Hepatic stellate cell (primary cell): ENCODE measurements at regions not wholly inside any gene's neighbourhood (a gene's known extent, or its start where the extent isn't known, plus 50 kb on each side); places are given as distances from the start of the nearest gene placed in this dataset.
"Not testable (repeated sequence)": the region's sequence is repeated elsewhere in the genome, so short reads cannot be mapped to it uniquely, and the experiment has no call there.

Experiments used
- DNase-seq: peaks from one replicate; pipeline ENCODE4 v3.0.0; 2011; ENCODE audit warnings: low spot score

DNA sequence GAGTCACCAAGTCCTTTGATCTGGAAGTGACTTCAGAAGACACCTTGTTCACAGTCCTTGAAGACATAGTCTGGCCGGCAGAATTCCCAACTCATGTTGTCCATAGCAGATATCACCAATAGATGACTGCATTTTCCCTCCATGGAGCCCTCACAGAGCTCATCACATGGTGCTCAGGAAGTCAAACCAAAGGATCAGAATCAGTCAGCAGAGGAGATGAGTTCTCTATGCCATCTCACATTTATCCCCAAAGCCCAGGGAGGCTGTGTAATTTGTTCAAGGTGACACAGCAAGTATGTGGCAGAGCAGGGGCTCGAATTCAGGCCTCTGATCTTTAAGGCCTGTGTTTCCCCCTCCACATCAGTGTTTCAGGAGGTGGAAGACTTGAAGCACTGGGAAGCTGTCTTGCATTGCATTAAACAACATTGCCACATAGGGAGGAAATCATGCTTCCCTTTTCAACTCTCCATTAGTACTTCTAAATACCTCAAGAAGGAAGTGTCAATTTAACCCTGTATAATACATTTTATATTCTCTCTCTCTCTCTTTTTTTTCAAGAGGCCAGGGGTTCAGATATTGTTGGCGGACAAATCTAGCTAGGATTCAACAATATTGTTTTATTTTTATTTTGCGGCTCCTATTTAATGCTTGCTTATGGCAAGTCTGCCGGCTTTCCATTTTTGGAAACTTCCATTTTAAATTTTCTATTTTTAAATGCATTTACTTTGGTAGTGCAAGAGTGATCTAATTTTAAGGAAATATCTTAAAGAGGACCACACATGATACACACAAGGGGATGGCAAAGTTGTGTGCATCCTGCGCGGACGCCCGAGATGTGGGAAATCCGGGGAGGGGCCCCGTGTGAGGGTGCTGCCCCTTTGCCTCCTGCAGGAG, 61.9 kb downstream of the NPIPB5 start:
- not testable (repeated sequence) for DNase-seq

DNA sequence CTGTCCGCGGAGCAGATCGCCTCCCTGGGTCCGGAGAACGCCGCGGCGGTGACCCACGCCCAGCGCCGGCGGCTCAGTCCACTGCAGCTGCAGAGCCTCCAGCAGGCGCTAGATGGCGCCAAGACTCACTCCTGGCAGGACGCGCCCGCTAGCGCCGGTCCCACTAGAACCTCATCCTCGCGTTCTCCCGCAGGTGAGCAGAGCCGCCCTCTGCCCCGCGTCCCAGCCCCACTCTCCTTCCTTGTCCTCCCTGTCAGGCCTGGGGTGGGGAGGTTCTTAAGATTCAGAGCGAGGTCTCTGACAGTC, 62.5 kb downstream of the NPIPB5 start:
- DNase-seq, result not testable (repeated sequence)

DNA sequence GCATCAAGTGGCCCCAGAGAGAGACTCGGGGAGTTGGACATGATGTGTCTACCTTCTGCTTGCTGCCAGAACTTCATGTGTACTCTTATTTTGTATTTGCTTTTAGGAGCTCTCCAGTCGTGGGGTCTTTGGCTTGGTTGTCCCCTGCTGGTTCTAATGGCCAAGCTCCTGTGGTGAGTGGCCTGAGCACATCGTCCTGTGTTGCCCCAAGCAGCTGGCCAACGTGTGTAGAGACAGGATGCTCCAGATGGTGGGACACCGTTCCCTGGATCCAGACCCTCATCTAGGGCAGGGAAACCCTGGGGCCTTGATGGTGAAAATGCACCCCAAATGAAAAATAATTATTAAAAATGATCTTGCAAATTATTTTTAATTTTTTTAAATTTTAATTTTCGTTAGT, 65.8 kb downstream of the NPIPB5 start:
- DNase-seq, result not testable (repeated sequence)

DNA sequence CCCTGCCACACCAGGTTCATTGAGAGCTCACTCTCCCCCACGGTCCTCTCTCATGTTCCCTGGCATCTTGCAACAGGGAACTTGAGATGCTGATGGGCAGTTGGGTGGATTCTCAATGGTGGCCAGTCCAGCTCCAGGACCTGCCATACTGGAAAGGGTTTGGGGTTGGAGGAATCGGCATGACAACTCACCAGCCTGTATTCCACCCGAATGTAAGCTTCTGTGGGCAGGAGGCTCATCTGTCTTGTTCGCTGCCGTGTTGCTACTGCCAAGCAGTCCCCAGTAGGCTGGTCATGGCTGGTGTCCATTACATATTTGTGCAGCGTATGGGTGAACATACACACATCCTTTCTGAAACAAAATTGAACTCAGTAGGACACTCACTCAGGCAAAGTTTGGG, 72.5 kb downstream of the NPIPB5 start:
- not testable (repeated sequence) for DNase-seq

DNA sequence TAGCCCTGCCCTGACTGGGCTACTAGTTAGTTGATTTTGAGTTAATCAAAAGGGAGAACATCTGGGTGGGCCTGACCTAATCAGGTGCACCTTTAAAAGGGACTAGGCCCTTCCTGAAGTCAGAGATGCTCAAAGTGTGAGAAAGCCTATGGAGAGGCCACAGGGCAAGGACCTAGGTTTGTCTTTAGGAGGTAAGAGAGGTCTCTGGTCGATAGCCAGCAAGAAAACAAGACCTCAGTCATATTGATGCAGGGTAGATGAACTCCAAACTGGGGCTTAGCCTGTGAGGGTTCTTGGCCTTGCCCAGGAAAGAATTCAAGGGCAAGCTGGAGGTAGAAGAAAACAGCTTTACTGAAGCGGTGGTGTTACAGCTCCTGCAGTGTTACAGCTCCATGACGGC, 73.8 kb downstream of the NPIPB5 start:
- DNase-seq, result not testable (repeated sequence)

DNA sequence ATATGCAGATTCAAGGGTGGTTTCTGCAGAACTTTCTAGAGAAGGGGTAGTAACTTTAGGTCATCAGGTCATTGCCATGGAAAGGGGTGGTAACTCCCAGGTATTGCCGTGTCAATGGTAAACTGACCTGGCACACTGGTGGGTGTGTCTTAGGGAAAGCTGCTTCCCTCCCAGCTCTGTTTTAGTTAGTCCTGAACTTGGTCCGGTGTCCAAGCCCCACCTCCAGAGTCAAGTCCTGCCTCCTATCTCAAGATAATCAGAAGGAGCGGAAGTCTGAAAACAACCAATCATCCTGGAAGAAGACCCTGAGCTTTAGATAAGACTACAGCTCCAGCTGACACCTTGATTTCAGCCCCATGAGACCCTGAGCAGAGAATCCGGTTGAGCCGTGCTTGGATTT, 74.2 kb downstream of the NPIPB5 start:
- DNase-seq, result not testable (repeated sequence)

DNA sequence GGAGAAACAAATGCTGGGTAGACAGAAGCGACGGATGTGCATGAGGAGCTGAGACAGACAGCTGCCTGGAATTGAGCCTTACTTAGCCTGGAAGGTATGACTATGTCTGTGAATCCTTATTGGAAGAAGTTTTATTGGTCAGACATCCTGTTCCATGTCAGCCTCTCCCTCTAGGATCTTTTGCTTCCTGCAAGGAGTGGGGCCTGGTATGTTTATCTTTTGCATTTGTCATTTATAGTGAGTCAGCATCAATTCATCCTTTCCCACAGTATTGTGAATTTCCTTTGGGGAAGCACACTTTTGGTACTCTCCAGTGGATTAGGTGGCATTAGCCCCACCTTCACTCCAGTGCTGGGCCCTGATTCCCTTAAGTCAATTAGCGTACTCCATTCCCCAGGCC, 74.7 kb downstream of the NPIPB5 start:
- DNase-seq, result not testable (repeated sequence)

DNA sequence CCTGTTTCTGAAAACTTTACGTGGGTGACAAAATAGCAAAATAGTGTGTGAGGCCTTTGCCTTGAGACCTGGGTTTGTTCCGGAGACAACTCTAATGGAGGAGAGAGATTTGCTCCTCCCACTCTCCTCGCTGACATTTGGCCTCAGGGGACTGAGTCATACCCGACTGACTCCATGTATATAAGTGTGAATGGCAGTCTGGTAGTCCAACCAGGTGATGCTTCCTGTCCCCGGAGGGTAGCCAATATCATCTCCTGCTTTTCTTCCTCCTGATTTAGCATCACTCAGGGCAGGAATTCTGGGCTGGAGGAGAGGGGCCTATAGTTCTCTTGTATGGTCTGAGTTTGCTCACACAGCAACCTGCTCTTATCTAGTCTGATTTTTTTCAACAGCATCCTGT, 76.0 kb downstream of the NPIPB5 start:
- not testable (repeated sequence) for DNase-seq

DNA sequence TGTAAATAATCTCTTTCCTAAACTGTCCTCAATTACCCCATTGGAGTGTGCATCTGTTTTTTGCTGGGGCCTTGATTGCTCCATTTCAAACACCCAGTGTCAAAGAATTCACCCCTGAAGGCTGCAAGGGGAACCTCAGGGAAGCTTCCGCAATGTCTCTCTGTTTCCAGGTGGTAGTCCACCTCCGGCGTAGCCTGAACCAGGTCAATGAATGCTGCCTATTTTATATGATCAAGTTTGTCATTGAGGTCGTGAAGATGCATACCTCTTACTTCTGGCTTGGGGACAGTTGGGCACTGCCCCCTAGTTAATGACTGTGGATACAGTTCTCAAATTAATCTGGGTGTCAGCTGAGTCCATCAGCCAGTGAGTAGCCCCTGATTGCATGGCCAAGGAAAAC, 79.1 kb downstream of the NPIPB5 start:
- not testable (repeated sequence) for DNase-seq

DNA sequence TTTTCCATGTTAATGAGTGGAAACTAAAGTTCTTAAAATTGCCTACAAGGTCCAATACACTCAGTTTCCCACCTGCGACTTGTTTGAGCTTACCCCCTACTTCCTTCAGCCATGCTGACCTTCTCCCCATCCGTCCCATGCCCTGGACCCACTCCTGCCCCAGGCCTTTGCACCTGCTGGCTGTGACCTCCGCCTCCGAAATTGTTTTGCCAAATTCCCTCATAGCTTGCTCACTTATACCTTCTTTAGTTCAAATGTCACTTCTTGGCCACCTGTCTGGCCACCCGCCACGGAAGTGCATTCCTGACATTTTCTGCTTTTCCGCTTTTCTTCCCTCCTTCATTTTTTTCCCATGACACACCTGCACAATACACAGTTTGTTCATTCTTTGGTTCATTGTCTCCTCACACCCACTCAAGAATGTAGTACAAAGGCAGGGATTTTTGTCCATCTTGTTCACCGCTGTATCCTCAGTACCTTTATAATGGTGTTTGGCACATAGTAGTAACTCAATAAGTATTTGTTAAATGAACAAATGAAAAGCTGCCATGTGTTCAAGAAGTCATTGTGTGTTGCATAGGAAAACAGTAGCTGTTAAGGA, 85.9 kb downstream of the NPIPB5 start:
- not testable (repeated sequence) for DNase-seq

DNA sequence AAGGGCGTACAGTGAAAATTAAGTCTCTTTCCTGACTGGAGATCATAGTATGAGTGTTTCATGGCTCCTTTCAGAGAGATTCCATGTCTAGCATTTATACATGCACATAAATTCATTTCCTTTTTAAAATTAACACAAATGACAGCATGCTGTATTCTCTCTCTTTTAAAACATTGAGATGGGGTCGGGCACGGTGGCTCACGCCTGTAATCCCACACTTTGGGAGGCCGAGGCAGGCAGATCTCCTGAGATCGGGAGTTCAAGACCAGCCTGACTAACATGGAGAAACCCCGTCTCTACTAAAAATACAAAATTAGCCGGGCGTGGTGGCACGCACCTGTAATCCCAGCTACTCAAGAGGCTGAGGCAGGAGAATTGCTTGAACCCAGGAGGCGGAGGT, 93.1 kb downstream of the NPIPB5 start:
- not testable (repeated sequence) for DNase-seq

DNA sequence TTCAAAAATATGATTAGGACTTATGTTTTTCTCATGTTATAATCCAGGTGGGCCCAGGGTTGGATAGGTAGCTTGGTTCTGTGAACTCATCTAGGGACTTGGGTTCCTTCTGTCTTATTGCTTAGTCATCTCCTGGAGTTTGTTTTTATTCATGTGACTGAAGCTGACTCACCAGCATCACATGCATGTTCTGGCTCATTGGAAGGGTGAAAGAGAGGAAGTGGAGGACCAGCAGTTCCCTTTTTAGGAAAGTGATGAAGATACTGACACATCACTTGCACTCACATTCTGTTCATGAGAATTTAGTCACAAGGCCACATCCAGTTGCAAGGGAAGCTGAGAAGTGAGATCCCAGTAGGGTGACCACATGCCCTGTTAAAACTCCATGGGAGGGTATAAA, 95.9 kb downstream of the NPIPB5 start:
- not testable (repeated sequence) for DNase-seq

DNA sequence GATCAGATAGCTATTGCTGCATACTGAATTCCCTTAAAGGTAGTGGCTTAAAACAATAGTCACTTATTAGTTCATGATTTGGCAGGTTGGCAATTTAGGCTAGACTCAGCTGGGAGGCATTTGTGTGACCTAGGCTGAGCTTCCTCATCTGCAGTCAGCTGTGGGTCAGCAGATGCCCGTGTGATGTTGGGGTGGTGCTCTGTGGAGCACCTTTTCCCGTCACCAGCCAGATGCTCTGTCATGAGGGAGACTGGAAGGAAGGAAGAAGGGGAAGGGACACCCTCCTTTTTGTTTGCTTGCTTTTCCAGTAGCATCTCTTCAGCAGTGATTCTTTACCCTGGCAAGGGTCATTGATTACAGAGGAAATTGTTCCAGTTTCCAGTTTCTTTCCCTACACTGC, 99.1 kb downstream of the NPIPB5 start:
- DNase-seq, result not testable (repeated sequence)

DNA sequence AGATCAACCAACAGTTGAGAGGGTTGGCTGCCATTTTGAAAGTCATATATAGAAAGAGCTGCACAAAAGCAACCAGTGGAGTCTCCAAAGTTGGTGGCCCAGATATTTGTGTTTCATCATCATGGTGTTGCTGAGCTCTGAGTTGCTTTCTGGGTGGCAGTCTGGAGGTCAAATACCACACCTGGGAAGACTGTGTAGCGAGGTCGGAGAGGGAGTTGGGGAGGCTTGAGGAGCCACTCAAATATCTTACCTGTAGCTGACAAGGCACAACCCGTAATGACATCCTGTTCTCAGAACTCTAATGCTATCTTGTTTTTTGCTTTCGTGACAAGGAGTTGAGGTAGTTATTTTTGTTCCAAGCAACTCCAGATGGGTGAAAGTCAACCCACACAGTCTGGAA, 100.4 kb downstream of the NPIPB5 start:
- DNase-seq, result not testable (repeated sequence)

DNA sequence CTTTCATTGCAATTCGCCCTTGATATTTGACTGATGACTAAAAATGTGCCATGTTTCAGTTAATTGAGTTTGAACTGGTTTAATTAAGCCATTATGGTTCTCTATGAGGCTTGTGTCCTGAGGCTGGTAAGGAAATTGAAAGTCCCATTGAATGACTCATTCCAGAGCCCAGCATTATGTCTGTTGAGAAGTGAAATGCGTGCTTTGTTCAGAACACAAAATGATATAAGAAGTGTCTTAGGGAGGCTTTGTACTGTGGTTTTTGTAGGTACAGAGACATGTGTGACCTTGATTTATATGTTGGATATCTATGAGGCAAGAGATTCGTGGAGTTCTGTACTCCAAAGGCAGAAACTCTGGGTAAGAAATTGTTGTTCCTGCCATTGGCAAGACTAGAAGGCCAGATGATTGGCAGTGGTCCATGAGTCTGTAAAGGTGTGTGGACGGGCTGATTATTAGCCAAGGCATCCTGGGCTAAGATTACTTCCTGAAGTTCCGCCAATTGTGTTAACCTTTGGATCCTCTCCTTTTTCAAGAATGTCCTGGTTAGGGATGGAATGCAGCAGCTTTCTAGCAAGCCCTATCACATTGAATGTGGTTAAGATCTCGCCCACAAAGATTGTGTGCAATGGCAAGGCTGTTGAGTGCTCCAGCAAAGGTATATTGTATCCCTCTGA, 103.7 kb downstream of the NPIPB5 start:
- DNase-seq, result no peak

DNA sequence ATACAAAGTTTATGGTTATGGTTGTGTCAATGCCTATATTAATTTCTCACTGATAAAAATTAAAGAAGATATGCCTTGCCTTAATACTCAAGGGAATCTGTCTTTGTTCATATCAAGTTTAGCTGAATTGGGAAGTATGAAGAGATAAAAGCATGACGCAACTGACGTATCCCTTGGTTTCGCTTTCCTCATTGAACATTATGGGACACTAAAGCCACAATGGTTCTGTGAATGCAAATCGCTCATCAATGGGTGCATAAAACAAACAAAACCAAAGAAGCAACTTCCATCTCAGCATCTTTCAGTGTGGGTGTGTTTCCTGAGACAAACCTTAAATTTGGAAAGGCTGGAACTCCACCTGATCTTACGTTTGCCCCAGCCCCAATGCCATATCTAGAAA, 108.2 kb downstream of the NPIPB5 start:
- no peak for DNase-seq

DNA sequence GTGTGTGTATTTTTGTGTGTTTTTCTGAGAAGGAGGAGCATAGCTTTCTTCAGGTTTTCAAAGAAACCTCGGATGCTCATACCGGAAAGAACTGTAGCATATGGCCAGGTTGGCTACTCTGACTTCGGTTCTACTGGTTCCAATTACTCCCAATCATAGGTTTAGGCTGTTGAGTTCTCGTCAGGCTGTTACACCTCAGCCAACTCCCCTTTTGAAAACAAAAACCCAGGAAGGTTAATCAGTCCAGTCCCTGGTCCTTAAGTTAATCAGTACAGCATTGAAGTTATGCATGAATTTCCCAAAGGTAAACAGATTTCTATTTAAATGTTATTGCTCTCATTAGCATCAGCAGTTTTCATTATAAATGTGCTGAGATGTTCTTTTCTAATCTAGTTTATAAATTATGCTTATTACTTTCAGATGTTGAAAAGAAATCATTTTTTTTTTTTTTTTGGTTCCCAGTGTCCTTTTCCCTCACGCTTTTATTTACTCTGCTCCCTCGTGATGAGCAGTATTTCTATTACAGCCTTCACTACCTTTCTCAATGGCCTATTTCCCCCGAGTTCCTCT, 111.0 kb downstream of the NPIPB5 start:
- DNase-seq, result no peak

DNA sequence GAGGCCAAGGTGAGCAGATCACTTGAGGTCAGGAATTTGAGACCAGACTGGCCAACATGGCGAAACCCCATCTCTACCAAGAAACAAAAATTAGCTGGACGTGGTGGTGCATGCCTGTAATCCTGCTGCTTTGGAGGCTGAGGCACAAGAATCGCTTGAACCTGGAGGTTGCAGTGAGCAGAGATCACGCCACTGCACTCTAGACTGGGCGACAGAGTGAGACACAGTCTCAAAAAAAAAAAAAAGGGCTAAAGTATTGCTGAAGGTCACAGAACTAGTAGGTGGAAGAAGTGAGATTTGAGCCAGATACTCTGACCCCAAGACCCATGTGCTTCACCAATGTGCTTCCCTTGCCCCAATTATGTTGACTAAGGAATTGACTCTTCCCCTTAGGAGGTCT, 112.0 kb downstream of the NPIPB5 start:
- DNase-seq, result no peak

DNA sequence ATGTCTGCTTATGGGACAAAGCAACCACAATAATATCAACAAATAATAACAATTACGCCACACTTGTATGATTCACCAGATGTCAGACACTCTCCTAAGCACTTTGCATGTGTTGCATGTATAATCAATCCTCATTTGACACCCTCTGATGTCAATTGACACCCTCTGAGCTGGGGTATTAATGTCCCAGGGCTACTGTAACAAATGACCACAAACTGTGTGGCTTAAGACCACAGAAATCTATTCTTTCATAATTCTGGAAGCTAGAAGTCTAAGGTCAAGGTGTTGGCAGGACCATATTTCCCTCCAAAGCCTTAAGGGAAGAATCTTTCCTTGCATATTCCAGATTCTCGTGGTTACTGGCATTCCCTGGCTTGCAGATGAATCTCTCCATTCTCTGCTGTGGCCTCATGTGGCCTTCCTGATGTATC, 112.7 kb downstream of the NPIPB5 start:
- no peak for DNase-seq

DNA sequence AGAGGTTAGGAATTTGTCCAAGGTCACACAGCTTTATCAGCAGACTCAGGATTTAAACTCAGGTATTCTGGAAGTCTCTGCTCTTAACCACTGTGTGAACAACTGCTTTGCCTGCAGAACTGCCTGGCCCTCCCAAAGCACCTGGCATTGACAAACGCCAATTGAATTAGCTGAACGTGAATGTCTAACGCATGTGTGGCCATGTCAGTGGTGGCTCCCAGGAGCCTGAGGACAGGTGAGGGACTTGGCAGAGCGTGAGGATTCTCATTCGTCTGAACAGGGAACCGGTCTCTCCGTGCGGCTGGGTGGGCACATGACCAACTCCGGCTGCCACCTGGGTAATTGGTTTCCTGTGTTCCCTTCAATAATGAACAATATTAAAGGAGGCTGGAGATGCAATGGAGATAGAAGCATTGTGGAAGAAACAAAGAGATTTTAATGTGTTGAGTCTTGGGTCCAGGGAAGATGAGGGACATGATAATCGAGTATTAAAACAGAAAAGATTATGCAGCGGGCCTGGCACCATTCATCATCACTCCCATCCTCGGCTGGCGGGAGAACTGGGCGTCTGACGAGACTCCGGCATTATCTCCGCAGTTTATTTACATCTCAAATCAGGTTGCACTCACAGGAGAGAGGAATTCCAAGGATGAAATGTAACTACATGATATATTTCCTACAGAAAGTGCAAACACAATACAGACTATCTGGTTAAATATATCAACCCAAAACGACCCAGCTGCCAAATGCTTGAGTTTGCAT, 113.5 kb downstream of the NPIPB5 start:
- no peak for DNase-seq

DNA sequence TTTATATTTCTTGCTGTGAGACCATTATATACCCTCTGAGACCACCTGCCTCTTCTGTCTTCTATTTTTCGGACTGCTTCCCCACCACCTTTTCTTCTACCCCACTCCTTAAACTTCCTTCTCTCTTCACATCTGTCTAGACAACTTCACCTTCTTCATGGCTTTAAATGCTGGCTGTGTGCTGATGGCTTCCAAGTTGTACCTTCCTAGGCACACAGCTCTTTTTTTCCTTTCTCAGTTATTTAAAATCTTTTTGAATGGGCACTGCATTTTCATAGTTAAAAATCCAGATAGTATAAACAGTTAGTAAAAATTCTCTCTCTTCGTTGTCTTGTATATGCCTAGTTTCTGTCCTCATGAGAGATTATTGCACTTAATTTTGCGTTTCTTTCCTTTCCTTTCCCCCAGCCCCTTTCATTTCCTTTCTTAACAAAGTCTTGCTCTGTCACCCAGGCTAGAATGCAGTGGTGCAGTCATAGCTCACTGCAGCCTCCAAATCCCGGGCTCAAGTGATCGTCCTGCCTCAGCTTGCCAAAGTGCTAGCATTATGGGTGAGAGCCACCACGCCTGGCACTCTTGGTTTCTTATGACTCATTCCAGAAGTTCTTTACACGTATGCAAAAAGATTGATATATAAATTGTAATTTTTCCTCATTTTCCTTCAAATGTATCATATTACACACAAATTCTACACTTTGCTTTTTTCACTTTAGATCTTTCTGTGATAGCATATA, 114.3 kb downstream of the NPIPB5 start:
- no peak for DNase-seq
